Heart left ventricle (tissue), 13 donors: ENCODE measurements at regions not wholly inside any gene's neighbourhood (a gene's known extent, or its start where the extent isn't known, plus 50 kb on each side); places are given as distances from the start of the nearest gene placed in this dataset.

Source experiments
- POLR2A ChIP-seq, 2 donors: fragments of 450-650 bp; IDR thresholded peaks; one replicate each; pipeline ENCODE4 v1.6.1; 2017; ENCODE audit warnings: antibody characterized with exemption in 2 of 2, mild to moderate bottlenecking in 2 of 2, moderate library complexity in 2 of 2
- TF ChIP-seq, protein P1 (sequence below), 12 donors: fragments of 200-600 bp; sonication (generic) in 4 of 12; IDR thresholded peaks; one replicate each; pipeline versions ENCODE4 v1.5.0 to v1.8.0; 2018 to 2022; ENCODE audit warnings: antibody characterized with exemption in 12 of 12, mild to moderate bottlenecking in 5 of 12
- donor health status: ischemic (EF 13 %, LVEDD 7.1; RV severe dilation, severe dysfunction).
- donor health status: DM: no; HTN: yes; CAD: no.
- donor health status: DM: no; HTN: no; CAD: no.
- donor health status: ischemic (EF 25% LVEDD 6.9; RV normal size, moderate dysfunction).
- donor health status: ischemic (EF 25% LVEDD 5.7; RV mildly dilated, moderate dysfunction).
- donor health status: ischemic (EF 35%, LVEDD 5.7; RV mildly dilated, moderate dysfunction).
- donor health status: nonischemic (EF 11% LVEDD 7.7; RV severe dilation, severe dysfunction).
- donor health status: DM: yes; HTN: yes; CAD: no.
- donor health status: PGD.
- donor health status: ischemic (EF 29% LVEDD 5.4; RV normal size, mild dysfunction).
- donor health status: nonischemic (EF 23%, LVEDD 6.1; RV moderate dilation, normal function).

DNA sequence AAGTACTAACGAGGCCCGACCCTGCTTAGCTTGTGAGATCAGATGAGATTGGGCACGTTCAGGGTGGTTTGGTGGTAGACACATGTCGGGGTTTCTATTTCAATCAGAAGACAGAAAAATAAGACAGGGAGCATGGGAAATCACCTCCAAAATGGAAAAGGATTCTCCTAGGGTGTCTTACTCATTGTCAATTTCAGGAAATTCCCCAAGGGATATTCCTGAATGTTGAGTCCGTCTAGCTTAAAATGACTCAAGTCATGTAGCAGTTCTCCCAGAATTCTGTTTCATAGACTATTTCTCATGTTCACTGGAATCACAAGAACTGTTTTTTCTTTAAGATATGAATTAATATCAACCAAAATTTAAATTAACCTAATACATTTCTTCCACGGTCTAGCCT, 380.1 kb downstream of the EFNB2 start:
- no peak for TF ChIP-seq POLR2A (IDR thresholded peaks at IDR 0.05)
- TF ChIP-seq, protein P1, sequence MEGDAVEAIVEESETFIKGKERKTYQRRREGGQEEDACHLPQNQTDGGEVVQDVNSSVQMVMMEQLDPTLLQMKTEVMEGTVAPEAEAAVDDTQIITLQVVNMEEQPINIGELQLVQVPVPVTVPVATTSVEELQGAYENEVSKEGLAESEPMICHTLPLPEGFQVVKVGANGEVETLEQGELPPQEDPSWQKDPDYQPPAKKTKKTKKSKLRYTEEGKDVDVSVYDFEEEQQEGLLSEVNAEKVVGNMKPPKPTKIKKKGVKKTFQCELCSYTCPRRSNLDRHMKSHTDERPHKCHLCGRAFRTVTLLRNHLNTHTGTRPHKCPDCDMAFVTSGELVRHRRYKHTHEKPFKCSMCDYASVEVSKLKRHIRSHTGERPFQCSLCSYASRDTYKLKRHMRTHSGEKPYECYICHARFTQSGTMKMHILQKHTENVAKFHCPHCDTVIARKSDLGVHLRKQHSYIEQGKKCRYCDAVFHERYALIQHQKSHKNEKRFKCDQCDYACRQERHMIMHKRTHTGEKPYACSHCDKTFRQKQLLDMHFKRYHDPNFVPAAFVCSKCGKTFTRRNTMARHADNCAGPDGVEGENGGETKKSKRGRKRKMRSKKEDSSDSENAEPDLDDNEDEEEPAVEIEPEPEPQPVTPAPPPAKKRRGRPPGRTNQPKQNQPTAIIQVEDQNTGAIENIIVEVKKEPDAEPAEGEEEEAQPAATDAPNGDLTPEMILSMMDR (IDR thresholded peaks at IDR 0.05): no peak
